Esophagus (tissue), 2 donors: ENCODE measurements at regions not wholly inside any gene's neighbourhood (a gene's known extent, or its start where the extent isn't known, plus 50 kb on each side); places are given as distances from the start of the nearest gene placed in this dataset.
A peak's percentile ranks its signal among the peaks of the same experiment; 100 is the strongest.

ENCODE experiments used
- H3K27ac ChIP-seq, 2 donors: one replicate each; pipeline ENCODE4 v1.5.1; 2013; ENCODE audit warnings: low read depth in 2 of 2, mild to moderate bottlenecking in 2 of 2, inconsistent platforms in 1 of 2, low read length in 1 of 2, moderate library complexity in 1 of 2
- H3K27me3 ChIP-seq, 2 donors: one replicate each; pipeline ENCODE4 v1.6.1; 2013; ENCODE audit warnings: low read length in 2 of 2, control low read depth in 1 of 2, mild to moderate bottlenecking in 1 of 2; ENCODE audit not compliant: insufficient read depth in 2 of 2, control insufficient read depth in 1 of 2
- H3K36me3 ChIP-seq, 2 donors: one replicate each; pipeline ENCODE4 v1.6.1; 2013; ENCODE audit warnings: low read length in 1 of 2; ENCODE audit not compliant: control insufficient read depth in 2 of 2, insufficient read depth in 2 of 2
- H3K4me1 ChIP-seq, 2 donors: one replicate each; pipeline ENCODE4 v1.6.1; 2013; ENCODE audit warnings: low read length in 1 of 2; ENCODE audit not compliant: control insufficient read depth in 2 of 2, insufficient read depth in 2 of 2
- H3K4me3 ChIP-seq, 2 donors: one replicate each; pipeline ENCODE4 v1.5.1; 2013; ENCODE audit warnings: low read length in 2 of 2, mild to moderate bottlenecking in 2 of 2, low read depth in 1 of 2, moderate library complexity in 1 of 2
- H3K9me3 ChIP-seq, 2 donors: one replicate each; pipeline ENCODE4 v1.6.1; 2013; ENCODE audit warnings: mild to moderate bottlenecking in 2 of 2, low read depth in 1 of 2, low read length in 1 of 2, moderate library complexity in 1 of 2; ENCODE audit not compliant: control insufficient read depth in 2 of 2, insufficient read depth in 1 of 2
- WGBS, 2 donors: extraction: QIAGEN DNeasy Blood & Tissue Kit; methylation state at CpG; one replicate each; pipeline ENCODE4 v1.1.7; 2013; 5-methylcytosine and 5-hydroxymethylcytosine counted together
- donor health status: healthy with polysubstance abuse.
- donor health status: Bipolar disorder and iron deficiency.

DNA sequence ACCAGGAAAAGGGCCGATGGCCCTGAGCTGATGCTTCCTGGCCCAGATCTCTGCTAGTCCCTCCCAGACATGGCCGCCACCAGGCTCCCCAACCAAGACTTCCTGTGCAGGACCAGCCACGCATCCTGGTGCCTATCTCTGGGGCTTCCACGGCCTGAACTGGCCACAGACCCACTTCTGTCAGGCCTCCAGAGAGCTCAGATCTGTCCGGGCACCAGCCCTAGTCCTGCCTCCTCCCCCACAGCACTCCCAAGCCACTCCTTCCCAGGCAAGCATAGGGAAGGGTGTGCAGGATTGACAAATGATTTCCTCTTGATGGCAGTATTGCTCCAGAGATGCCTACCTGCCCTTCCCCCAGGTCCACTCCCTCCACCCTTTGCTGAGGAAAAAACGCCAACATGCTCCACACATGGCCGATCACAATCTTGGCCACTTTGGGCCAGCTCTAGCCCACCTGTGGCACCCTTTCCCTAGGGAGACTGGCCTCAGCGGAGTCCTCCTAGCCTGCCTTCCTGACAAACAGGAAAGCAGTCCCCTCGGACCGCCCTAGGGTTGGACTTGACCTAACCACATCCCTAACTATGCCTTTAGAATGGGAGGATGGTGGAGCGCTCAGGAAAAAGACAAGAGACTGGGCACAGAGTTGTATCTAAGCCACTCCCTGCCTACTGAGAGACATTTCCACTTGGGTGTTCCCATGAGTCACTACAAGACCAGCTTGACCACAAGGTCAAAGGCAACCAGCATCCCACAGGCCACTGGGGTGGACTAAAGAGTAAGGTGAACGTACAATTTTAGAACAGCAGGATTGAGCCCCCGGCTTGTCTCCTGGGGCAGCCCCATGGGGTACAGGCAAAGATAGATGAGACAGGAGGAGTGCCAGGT lies 277.5 kb upstream of the AGTR2 start:
- Histone ChIP-seq H3K27ac (peak overlapping the region in 1 of 2 donors; percentile 83), H3K27me3 (no peaks in the 10 kb centered on the region), H3K4me1 (no peaks in the 10 kb centered on the region), H3K4me3 (peak overlapping the region in 1 of 2 donors; percentile 19), H3K36me3 (no peaks in the 10 kb centered on the region), H3K9me3 (peaks cover 3 to 8% of the 10 kb centered on the region in 2 donors)
- 50 to 84% methylated on average over 13 of the region's 13 CpGs for WGBS, 2 donors

- WGBS, 2 donors: 50 to 82% methylated on average over 4 of the region's 4 CpGs
- no peaks in the 10 kb centered on the region for H3K27me3 ChIP-seq
- no peak overlapping the region for H3K27ac ChIP-seq
- H3K4me1 ChIP-seq: no peaks in the 10 kb centered on the region
- H3K36me3 ChIP-seq: no peaks in the 10 kb centered on the region
- H3K9me3 ChIP-seq: peaks cover 3 to 8% of the 10 kb centered on the region in 2 donors
- no peak overlapping the region for H3K4me3 ChIP-seq
Measured at GRCh38 chrX:115894087-115894486, 276.5 kb upstream of the AGTR2 start.

- Histone ChIP-seq H3K27me3 (no peaks in the 10 kb centered on the region), H3K4me3 (no peak overlapping the region), H3K27ac (no peak overlapping the region), H3K4me1 (no peaks in the 10 kb centered on the region), H3K36me3 (no peaks in the 10 kb centered on the region), H3K9me3 (peaks cover 3 to 8% of the 10 kb centered on the region in 2 donors)
- WGBS, 2 donors: 85 to 93% methylated on average over 6 of the region's 6 CpGs
Measured at GRCh38 chrX:115895678-115896329, 274.7 kb upstream of the AGTR2 start.

GRCh38 chrX:115896362-115896761 lies 274.2 kb upstream of the AGTR2 start:
- no peaks in the 10 kb centered on the region for H3K36me3 ChIP-seq
- H3K9me3 ChIP-seq: peaks cover 3 to 8% of the 10 kb centered on the region in 2 donors
- 79 to 86% methylated on average over 5 of the region's 5 CpGs for WGBS, 2 donors
- no peaks in the 10 kb centered on the region for H3K4me1 ChIP-seq
- no peak overlapping the region for H3K27ac ChIP-seq
- H3K4me3 ChIP-seq: no peak overlapping the region
- no peaks in the 10 kb centered on the region for H3K27me3 ChIP-seq

DNA sequence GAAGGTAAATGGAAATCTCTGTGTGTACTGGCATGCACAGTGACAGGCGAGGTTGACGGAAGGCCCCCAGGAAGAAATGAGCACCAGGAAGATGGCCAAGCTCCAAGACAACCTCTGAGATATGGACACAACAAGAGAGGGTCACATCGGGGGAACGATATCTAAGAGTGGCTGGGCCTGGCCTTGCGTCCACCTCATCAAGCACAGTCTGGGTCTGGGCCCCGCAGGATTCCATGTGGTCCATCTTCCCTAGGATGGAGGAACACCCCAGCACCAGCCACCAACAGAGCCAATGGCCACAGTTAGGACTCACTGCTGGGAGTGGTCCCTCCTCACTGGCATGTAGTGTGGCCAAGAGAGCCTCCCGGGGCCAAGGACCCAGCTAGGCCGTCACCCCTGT lies 272.6 kb upstream of the AGTR2 start:
- H3K36me3 ChIP-seq: no peaks in the 10 kb centered on the region
- no peaks in the 10 kb centered on the region for H3K27me3 ChIP-seq
- no peaks in the 10 kb centered on the region for H3K4me1 ChIP-seq
- 85 to 98% methylated on average over 8 of the region's 8 CpGs for WGBS, 2 donors
- peaks cover 3 to 8% of the 10 kb centered on the region in 2 donors for H3K9me3 ChIP-seq
- H3K4me3 ChIP-seq: no peak overlapping the region
- no peak overlapping the region for H3K27ac ChIP-seq

GRCh38 chrX:115898382-115899001 lies 272.1 kb upstream of the AGTR2 start:
- Histone ChIP-seq H3K27me3 (no peaks in the 10 kb centered on the region), H3K36me3 (no peaks in the 10 kb centered on the region), H3K4me3 (no peak overlapping the region), H3K4me1 (no peaks in the 10 kb centered on the region), H3K9me3 (peaks cover 0 to 8% of the 10 kb centered on the region in 2 donors), H3K27ac (no peak overlapping the region)
- WGBS, 2 donors: 75 to 90% methylated on average over 8 of the region's 8 CpGs

DNA sequence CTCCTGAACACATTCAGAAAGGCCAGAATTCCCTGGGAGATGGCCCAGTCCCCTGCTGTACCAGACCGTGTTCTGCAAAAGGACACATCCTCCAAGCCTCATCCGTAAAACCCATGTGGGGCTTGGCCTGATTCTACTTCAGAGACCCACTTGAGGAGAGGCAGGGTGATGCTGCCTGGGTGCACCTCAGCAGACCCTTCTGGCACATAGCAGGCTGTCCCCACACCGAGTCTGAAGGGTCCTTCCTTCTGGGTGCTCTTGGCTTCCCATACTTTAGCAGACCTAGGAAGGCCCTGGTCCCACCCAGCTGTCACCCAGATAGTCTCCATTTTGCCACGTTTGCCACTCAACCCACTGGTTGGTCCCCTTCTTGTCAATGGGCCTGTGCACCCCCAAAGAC lies 270.1 kb upstream of the AGTR2 start:
- Histone ChIP-seq H3K27me3 (no peaks in the 10 kb centered on the region), H3K27ac (no peak overlapping the region), H3K4me1 (no peaks in the 10 kb centered on the region), H3K9me3 (peaks cover 0 to 8% of the 10 kb centered on the region in 2 donors), H3K36me3 (no peaks in the 10 kb centered on the region), H3K4me3 (no peak overlapping the region)
- WGBS, 2 donors: 67 to 94% methylated on average over 4 of the region's 4 CpGs

- H3K4me3 ChIP-seq: no peak overlapping the region
- H3K9me3 ChIP-seq: peaks cover 0 to 7% of the 10 kb centered on the region in 2 donors
- no peak overlapping the region for H3K27ac ChIP-seq
- 69 to 90% methylated on average over 3 of the region's 3 CpGs for WGBS, 2 donors
- H3K36me3 ChIP-seq: no peaks in the 10 kb centered on the region
- H3K4me1 ChIP-seq: no peaks in the 10 kb centered on the region
- no peaks in the 10 kb centered on the region for H3K27me3 ChIP-seq
Measured at GRCh38 chrX:115901241-115901640, 269.3 kb upstream of the AGTR2 start.

DNA sequence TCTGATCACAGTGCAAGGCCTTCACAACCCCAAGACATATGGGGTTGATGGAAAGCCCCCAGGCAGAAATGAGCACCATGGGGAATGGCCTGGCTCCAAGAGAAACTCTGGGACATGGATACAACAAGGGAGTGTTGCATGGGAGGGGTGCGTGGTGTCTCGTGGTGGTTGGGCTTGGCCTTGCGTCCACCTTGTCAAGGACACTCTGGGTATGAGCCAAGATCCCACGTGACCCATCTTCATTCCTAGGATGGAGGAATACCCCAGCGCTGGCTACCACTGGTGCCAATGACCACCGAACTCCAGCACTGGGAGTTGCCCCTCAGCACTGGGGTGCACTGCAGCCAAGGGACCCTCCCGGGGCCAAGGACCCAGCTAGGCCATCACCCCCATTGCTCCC lies 267.5 kb upstream of the AGTR2 start:
- no peak overlapping the region for H3K4me3 ChIP-seq
- H3K9me3 ChIP-seq: peaks cover 0 to 4% of the 10 kb centered on the region in 2 donors
- no peaks in the 10 kb centered on the region for H3K4me1 ChIP-seq
- H3K27me3 ChIP-seq: no peaks in the 10 kb centered on the region
- WGBS, 2 donors: 88 to 90% methylated on average over 7 of the region's 7 CpGs
- no peaks in the 10 kb centered on the region for H3K36me3 ChIP-seq
- H3K27ac ChIP-seq: no peak overlapping the region
